HEK293T (cell line): ENCODE measurements at regions not wholly inside any gene's neighbourhood (a gene's known extent, or its start where the extent isn't known, plus 50 kb on each side); places are given as distances from the start of the nearest gene placed in this dataset.
"Not testable (repeated sequence)": the region's sequence is repeated elsewhere in the genome, so short reads cannot be mapped to it uniquely, and the experiment has no call there.

Source experiments
- CTBP1 ChIP-seq: fragments of 450-650 bp; IDR thresholded peaks from 2 replicates; pipeline ENCODE4 v1.6.1; 2016; ENCODE audit warnings: borderline replicate concordance
- SP1 ChIP-seq: fragments of 450-650 bp; IDR thresholded peaks from 2 replicates; pipeline ENCODE4 v1.6.1; 2017
- ZNF384 ChIP-seq: fragments of 450-650 bp; IDR thresholded peaks from 2 replicates; pipeline ENCODE4 v1.6.1; 2016

- TF ChIP-seq ZNF384, SP1, CTBP1: not testable (repeated sequence)
Measured at GRCh38 chr12:90443466-90443865, 511.5 kb downstream of the CCER1 start.
